HG02981 (cell line): ENCODE measurements at regions not wholly inside any gene's neighbourhood (a gene's known extent, or its start where the extent isn't known, plus 50 kb on each side); places are given as distances from the start of the nearest gene placed in this dataset.

Source experiments
- ATAC-seq: cut with Tn5 transposase; IDR thresholded peaks from one replicate; pipeline ENCODE4 v1.9.1; 2021; ENCODE audit warnings: mild to moderate bottlenecking, moderate library complexity; ENCODE audit not compliant: unreplicated experiment

GRCh38 chr10:130805635-130806030, 505.9 kb downstream of the TCERG1L start:
- no peak for ATAC-seq

GRCh38 chr10:130806426-130806825, 505.1 kb downstream of the TCERG1L start:
- no peak for ATAC-seq

GRCh38 chr10:130807096-130807495, 504.4 kb downstream of the TCERG1L start:
- ATAC-seq = no peak

- ATAC-seq = no peak
Measured at GRCh38 chr10:130807721-130808120, 503.8 kb downstream of the TCERG1L start.

GRCh38 chr10:130808243-130808642, 503.3 kb downstream of the TCERG1L start:
- ATAC-seq = no peak

- ATAC-seq = no peak
Measured at GRCh38 chr10:130808686-130809085, 502.8 kb downstream of the TCERG1L start.

- no peak for ATAC-seq
Measured at GRCh38 chr10:130809181-130809580, 502.3 kb downstream of the TCERG1L start.

GRCh38 chr10:130809761-130810515, 501.6 kb downstream of the TCERG1L start:
- ATAC-seq = no peak

- no peak for ATAC-seq
Measured at GRCh38 chr10:130810856-130811255, 500.7 kb downstream of the TCERG1L start.

- ATAC-seq = no peak
Measured at GRCh38 chr10:130812381-130813148, 499.0 kb downstream of the TCERG1L start.

GRCh38 chr10:130814610-130815009, 496.9 kb downstream of the TCERG1L start:
- ATAC-seq = no peak

GRCh38 chr10:130816116-130816901, 495.2 kb downstream of the TCERG1L start:
- no peak for ATAC-seq

GRCh38 chr10:130817046-130817624, 494.4 kb downstream of the TCERG1L start:
- no peak for ATAC-seq

- no peak for ATAC-seq
Measured at GRCh38 chr10:130817674-130818073, 493.8 kb downstream of the TCERG1L start.

GRCh38 chr10:130820880-130821482, 490.5 kb downstream of the TCERG1L start:
- ATAC-seq = no peak

- ATAC-seq = no peak
Measured at GRCh38 chr10:130824230-130825014, 487.1 kb downstream of the TCERG1L start.

GRCh38 chr10:130833596-130833995, 477.9 kb downstream of the TCERG1L start:
- ATAC-seq = no peak

GRCh38 chr10:130834170-130834569, 477.4 kb downstream of the TCERG1L start:
- ATAC-seq = no peak

- no peak for ATAC-seq
Measured at GRCh38 chr10:130834573-130834972, 476.9 kb downstream of the TCERG1L start.

GRCh38 chr10:130835068-130835467, 476.5 kb downstream of the TCERG1L start:
- ATAC-seq = no peak
